ENCODE measurements at regions not wholly inside any gene's neighbourhood (a gene's known extent, or its start where the extent isn't known, plus 50 kb on each side); places are given as distances from the start of the nearest gene placed in this dataset.

GRCh38 chr12:60333461-60333860, 737.6 kb downstream of the SLC16A7 start:
- H3K27ac ChIP-seq (ENCODE audit: low read depth, low read length), result no peak overlapping the region
- H3K27me3 ChIP-seq (ENCODE audit: control insufficient read depth, insufficient read depth, low read length), result no peaks in the 10 kb centered on the region
- no peak for DNase-seq (ENCODE audit: low read depth, low spot score)
- no peak overlapping the region for H3K4me3 ChIP-seq (ENCODE audit: low read depth, low read length)
- ChIA-PET CTCF (no interaction called here), POLR2A (no interaction called here)
- no peaks in the 10 kb centered on the region for H3K9me3 ChIP-seq (ENCODE audit: control insufficient read depth, insufficient read depth, low read length)
- TF ChIP-seq CTCF (IDR thresholded peaks at IDR 0.05; ENCODE audit: low read depth, low read length), result no peak

GRCh38 chr12:60335745-60336144, 739.9 kb downstream of the SLC16A7 start:
- Histone ChIP-seq H3K27ac (ENCODE audit: low read depth, low read length) (no peak overlapping the region), H3K27me3 (ENCODE audit: control insufficient read depth, insufficient read depth, low read length) (no peaks in the 10 kb centered on the region), H3K9me3 (ENCODE audit: control insufficient read depth, insufficient read depth, low read length) (no peaks in the 10 kb centered on the region), H3K4me3 (ENCODE audit: low read depth, low read length) (no peak overlapping the region)
- CTCF ChIA-PET, result interaction anchor here (0.5 to 0.7 kb wide), 2 partner anchors 158 to 166 kb away, joined by 3 to 5 read pairs; no protein-coding TSS in a partner anchor
- peak; percentile 7 for DNase-seq (ENCODE audit: low read depth, low spot score)
- TF ChIP-seq CTCF (IDR thresholded peaks at IDR 0.05; ENCODE audit: low read depth, low read length), result no peak
- POLR2A ChIA-PET, result interaction anchor here (0.5 kb wide), 1 partner anchor 56 kb away, joined by 3 read pairs; no protein-coding TSS in a partner anchor

DNA sequence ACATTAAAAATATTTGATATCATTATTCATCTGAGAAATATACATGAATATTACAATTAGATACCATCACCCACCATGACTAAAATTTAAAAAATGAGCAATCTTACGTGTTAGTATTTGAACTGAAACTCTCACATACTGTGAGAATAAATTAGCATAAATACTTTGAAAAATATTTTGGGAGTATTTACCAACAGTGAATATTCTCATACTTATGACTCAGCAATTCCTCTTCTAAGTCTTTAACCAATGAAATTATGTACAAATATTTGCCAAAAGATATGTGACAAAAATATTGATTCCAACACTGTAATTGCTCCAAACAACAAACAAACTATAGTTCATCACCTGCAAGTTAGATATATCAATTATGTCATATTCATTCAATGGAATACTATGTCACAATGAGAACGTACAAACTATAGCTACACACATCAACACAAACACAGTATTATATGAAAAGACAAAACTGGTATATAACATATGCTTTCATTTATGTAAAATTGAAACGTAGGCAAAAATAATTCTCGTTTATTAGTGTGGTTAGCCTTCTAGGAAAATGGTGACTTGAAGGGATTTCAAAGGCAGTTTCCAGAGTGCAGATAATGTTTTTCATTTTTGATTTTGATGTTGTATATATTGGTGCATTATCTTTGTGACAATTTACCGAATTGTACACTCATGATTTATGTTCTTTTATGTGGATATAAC, 742.2 kb downstream of the SLC16A7 start:
- no peaks in the 10 kb centered on the region for H3K9me3 ChIP-seq (ENCODE audit: control insufficient read depth, insufficient read depth, low read length)
- no peaks in the 10 kb centered on the region for H3K27me3 ChIP-seq (ENCODE audit: control insufficient read depth, insufficient read depth, low read length)
- no peak overlapping the region for H3K4me3 ChIP-seq (ENCODE audit: low read depth, low read length)
- ChIA-PET POLR2A (no interaction called here), CTCF (no interaction called here)
- no peak overlapping the region for H3K27ac ChIP-seq (ENCODE audit: low read depth, low read length)
- no peak for DNase-seq (ENCODE audit: low read depth, low spot score)
- no peak for TF ChIP-seq CTCF (IDR thresholded peaks at IDR 0.05; ENCODE audit: low read depth, low read length)

GRCh38 chr12:60345442-60345841, 749.6 kb downstream of the SLC16A7 start:
- no peak for DNase-seq (ENCODE audit: low read depth, low spot score)
- no peaks in the 10 kb centered on the region for H3K9me3 ChIP-seq (ENCODE audit: control insufficient read depth, insufficient read depth, low read length)
- no peak overlapping the region for H3K4me3 ChIP-seq (ENCODE audit: low read depth, low read length)
- H3K27me3 ChIP-seq (ENCODE audit: control insufficient read depth, insufficient read depth, low read length), result no peaks in the 10 kb centered on the region
- H3K27ac ChIP-seq (ENCODE audit: low read depth, low read length), result no peak overlapping the region
- ChIA-PET CTCF (no interaction called here), POLR2A (no interaction called here)
- TF ChIP-seq CTCF (IDR thresholded peaks at IDR 0.05; ENCODE audit: low read depth, low read length), result no peak

DNA sequence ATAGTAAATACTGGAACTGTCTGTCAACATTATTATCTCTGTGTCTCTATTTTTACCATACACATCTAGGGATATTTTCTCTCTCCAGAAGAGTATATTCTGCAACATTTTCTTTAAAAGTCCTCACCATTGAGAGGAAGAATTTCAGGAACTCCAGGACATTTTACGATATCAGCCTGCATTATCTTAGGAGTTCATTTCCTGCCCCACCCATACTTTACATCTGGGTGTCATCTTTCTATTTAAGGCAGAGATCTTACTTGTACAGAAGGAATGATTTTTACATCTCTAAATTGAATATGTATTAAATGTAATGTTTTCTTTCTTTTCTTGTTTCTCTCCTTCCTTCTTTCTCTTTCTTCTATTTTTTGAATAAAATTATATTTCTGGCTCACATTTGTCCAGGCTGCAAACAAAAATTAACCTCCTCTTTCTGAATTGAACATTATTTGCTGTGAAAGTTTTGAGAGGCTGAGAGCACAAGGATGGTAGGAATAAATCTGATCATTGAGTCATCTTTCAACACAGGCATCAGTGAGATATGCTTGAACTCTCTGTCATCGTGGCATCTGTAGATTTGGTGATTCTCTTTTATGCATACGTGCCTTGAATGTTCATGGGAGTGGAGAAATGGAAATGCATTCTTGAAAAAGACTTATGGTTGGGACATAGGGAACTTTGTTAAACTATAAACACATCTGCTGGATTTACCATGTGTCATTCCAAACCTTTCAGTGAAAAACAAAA, 753.6 kb downstream of the SLC16A7 start:
- DNase-seq (ENCODE audit: low read depth, low spot score), result no peak
- ChIA-PET CTCF (no interaction called here), POLR2A (no interaction called here)
- TF ChIP-seq CTCF (IDR thresholded peaks at IDR 0.05; ENCODE audit: low read depth, low read length), result no peak
- no peaks in the 10 kb centered on the region for H3K9me3 ChIP-seq (ENCODE audit: control insufficient read depth, insufficient read depth, low read length)
- H3K27me3 ChIP-seq (ENCODE audit: control insufficient read depth, insufficient read depth, low read length), result no peaks in the 10 kb centered on the region
- no peak overlapping the region for H3K27ac ChIP-seq (ENCODE audit: low read depth, low read length)
- no peak overlapping the region for H3K4me3 ChIP-seq (ENCODE audit: low read depth, low read length)
